ENCODE measurements at regions not wholly inside any gene's neighbourhood (a gene's known extent, or its start where the extent isn't known, plus 50 kb on each side); places are given as distances from the start of the nearest gene placed in this dataset.

DNA sequence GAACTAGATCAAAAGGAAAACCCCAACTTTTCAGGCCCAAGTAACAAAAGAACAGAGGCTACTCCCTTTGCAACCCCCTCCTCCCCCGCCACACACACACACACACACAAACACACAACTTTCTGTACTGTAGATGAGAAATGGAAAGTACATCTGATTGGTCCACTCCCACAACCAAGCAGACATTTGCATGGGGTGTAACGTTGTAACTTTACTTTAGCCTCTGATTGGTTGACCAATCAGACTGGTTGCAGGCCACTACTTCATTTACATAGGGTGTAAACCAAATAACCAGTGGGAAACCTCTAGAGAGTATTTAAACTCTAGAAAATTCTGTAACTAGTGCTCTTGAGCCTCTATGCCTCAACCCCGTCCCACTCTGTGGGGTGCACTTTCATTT lies 425.5 kb downstream of the GXYLT1 start:
- no peaks in the 10 kb centered on the region for H3K9me3 ChIP-seq (ENCODE audit: control insufficient read depth, insufficient read depth, low read length)
- no peaks in the 10 kb centered on the region for H3K27me3 ChIP-seq (ENCODE audit: control insufficient read depth, insufficient read depth, low read length)
- no peak overlapping the region for H3K9ac ChIP-seq (ENCODE audit: low read depth, low read length)
- H3K27ac ChIP-seq (ENCODE audit: low read depth, low read length): no peak overlapping the region
- H3K4me3 ChIP-seq (ENCODE audit: low read depth, low read length): no peak overlapping the region
- H3K4me1 ChIP-seq (ENCODE audit: control insufficient read depth, insufficient read depth, low read length): peaks cover 8% of the 10 kb centered on the region; the same call in 1 of the 2 replicates
- H3K36me3 ChIP-seq (ENCODE audit: control insufficient read depth, insufficient read depth, low read length): no peaks in the 10 kb centered on the region

DNA sequence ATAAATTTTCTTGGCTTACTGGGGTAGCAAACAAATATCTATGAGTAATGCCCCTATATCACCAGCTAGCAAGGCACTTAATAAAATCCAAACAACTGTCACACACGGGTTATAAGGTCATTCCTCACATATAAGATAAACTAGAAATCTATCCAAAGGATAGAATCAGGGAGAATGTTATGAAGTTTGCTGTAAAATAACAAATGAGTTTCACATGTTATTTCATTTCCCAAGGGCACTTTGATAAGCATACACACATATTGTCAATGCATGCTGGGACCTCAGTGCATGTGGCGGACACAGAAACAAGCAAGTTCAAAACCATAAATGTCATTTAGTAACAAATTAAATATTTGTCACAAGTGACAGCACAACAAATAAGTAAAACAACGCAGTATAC lies 429.4 kb downstream of the GXYLT1 start:
- Histone ChIP-seq H3K9me3 (ENCODE audit: control insufficient read depth, insufficient read depth, low read length) (no peaks in the 10 kb centered on the region), H3K36me3 (ENCODE audit: control insufficient read depth, insufficient read depth, low read length) (no peaks in the 10 kb centered on the region), H3K27me3 (ENCODE audit: control insufficient read depth, insufficient read depth, low read length) (no peaks in the 10 kb centered on the region), H3K9ac (ENCODE audit: low read depth, low read length) (no peak overlapping the region), H3K4me1 (ENCODE audit: control insufficient read depth, insufficient read depth, low read length) (peaks cover 6% of the 10 kb centered on the region; the same call in 1 of the 2 replicates), H3K27ac (ENCODE audit: low read depth, low read length) (no peak overlapping the region), H3K4me3 (ENCODE audit: low read depth, low read length) (no peak overlapping the region)

DNA sequence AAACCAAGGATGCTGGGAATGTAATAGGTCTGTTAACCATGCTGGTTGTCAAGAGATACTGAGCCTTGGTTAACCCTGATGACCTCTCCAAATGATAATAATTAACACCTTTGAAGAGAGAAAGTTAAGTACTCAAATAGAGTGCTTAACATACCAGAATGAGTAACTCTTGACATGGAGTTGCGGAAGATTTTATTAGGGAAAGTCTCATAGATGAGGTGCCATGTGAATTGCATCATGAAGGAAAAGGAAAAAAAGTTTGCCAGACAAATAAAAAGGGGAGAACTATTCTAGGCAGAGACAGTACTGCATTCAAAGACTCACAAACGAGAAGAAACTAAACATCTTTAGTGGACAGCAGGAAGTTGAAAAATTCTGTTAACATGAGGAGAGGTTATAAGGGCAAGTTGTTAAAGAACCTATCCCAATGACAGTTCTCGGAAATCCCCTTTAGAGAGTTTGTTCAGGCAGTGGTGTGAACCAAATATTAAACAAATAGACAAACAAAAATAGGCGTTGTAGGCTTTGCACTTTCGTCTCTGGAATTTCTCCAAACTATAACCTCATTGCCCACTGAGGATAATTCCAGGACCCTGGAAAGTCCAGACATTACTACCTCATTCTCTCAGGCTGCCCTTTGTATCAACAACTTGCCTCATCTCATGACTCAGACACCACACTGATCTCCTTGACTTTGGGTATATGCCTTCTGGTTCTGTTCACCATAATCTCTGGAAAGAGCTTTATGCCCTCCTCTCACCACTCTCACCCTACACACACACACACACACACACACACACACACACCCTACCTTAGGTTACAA lies 435.0 kb downstream of the GXYLT1 start:
- Histone ChIP-seq H3K9me3 (ENCODE audit: control insufficient read depth, insufficient read depth, low read length) (no peaks in the 10 kb centered on the region), H3K27me3 (ENCODE audit: control insufficient read depth, insufficient read depth, low read length) (no peaks in the 10 kb centered on the region), H3K4me3 (ENCODE audit: low read depth, low read length) (no peak overlapping the region), H3K4me1 (ENCODE audit: control insufficient read depth, insufficient read depth, low read length) (peaks cover 26% of the 10 kb centered on the region), H3K9ac (ENCODE audit: low read depth, low read length) (peak overlapping the region; percentile 38; the same call in 1 of the 2 replicates), H3K36me3 (ENCODE audit: control insufficient read depth, insufficient read depth, low read length) (no peaks in the 10 kb centered on the region), H3K27ac (ENCODE audit: low read depth, low read length) (peak overlapping the region; percentile 64)

DNA sequence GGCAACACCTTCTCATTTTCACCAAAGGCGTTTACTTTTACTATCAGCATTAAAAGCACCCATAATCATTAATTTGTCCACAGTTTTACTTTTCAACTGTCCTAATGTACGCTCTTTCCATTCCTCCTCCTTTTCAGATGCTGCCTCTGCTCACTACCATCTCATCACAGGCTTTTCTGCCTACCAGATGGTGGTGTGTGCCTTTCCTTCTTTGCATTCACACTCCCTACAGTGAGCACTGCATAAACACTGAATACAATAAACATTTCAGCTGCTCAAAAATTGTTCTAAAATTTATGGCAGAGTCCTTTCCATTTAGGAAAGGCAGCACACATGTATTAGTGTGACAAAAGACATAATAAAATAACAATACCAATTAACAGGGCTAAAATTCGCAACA lies 435.7 kb downstream of the GXYLT1 start:
- H3K9ac ChIP-seq (ENCODE audit: low read depth, low read length): no peak overlapping the region
- peaks cover 26% of the 10 kb centered on the region for H3K4me1 ChIP-seq (ENCODE audit: control insufficient read depth, insufficient read depth, low read length)
- no peaks in the 10 kb centered on the region for H3K27me3 ChIP-seq (ENCODE audit: control insufficient read depth, insufficient read depth, low read length)
- H3K36me3 ChIP-seq (ENCODE audit: control insufficient read depth, insufficient read depth, low read length): no peaks in the 10 kb centered on the region
- H3K9me3 ChIP-seq (ENCODE audit: control insufficient read depth, insufficient read depth, low read length): no peaks in the 10 kb centered on the region
- H3K27ac ChIP-seq (ENCODE audit: low read depth, low read length): peak overlapping the region; percentile 64
- no peak overlapping the region; the same call in 1 of the 2 replicates for H3K4me3 ChIP-seq (ENCODE audit: low read depth, low read length)

GRCh38 chr12:41706376-41706775 lies 438.3 kb downstream of the GXYLT1 start:
- H3K4me1 ChIP-seq (ENCODE audit: control insufficient read depth, insufficient read depth, low read length): peaks cover 26% of the 10 kb centered on the region
- no peak overlapping the region for H3K27ac ChIP-seq (ENCODE audit: low read depth, low read length)
- H3K4me3 ChIP-seq (ENCODE audit: low read depth, low read length): no peak overlapping the region
- H3K27me3 ChIP-seq (ENCODE audit: control insufficient read depth, insufficient read depth, low read length): no peaks in the 10 kb centered on the region
- no peak overlapping the region for H3K9ac ChIP-seq (ENCODE audit: low read depth, low read length)
- no peaks in the 10 kb centered on the region for H3K9me3 ChIP-seq (ENCODE audit: control insufficient read depth, insufficient read depth, low read length)
- H3K36me3 ChIP-seq (ENCODE audit: control insufficient read depth, insufficient read depth, low read length): no peaks in the 10 kb centered on the region

DNA sequence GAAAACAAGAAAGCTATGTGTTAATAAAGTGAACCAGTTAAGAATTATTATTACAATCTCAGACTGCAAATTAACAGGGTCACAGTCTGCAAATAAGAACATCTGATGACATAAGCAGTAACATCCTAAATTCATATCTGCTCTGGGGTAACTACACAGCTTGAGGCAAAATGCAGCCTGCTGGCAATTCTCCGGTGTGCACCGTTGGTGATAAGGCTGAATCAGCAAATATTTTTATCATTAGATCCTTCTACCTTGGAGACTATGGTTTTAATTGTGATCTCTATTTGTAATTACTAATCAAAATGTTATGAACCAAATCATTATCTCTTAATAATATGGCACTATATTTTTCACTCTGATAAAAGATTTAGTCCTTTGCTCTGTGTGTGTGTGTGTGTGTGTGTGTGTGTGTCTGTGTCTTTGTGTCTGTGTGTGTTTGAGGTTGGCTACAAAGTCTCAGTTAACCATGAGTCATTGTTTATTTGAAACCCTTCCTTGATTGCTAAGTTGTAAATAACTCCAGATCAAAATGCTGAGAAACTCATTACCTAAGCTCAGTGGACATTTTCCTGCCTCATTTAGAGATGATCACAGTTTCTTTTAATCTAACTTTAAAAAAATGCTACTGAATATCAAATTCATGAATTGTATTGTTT lies 442.6 kb downstream of the GXYLT1 start:
- no peaks in the 10 kb centered on the region for H3K4me1 ChIP-seq (ENCODE audit: control insufficient read depth, insufficient read depth, low read length)
- no peaks in the 10 kb centered on the region for H3K27me3 ChIP-seq (ENCODE audit: control insufficient read depth, insufficient read depth, low read length)
- H3K4me3 ChIP-seq (ENCODE audit: low read depth, low read length): no peak overlapping the region

GRCh38 chr12:41700940-41701339 lies 443.7 kb downstream of the GXYLT1 start:
- no peak overlapping the region for H3K4me3 ChIP-seq (ENCODE audit: low read depth, low read length)
- H3K9me3 ChIP-seq (ENCODE audit: control insufficient read depth, insufficient read depth, low read length): no peaks in the 10 kb centered on the region
- H3K36me3 ChIP-seq (ENCODE audit: control insufficient read depth, insufficient read depth, low read length): no peaks in the 10 kb centered on the region
- H3K27ac ChIP-seq (ENCODE audit: low read depth, low read length): no peak overlapping the region
- no peaks in the 10 kb centered on the region for H3K4me1 ChIP-seq (ENCODE audit: control insufficient read depth, insufficient read depth, low read length)
- H3K9ac ChIP-seq (ENCODE audit: low read depth, low read length): no peak overlapping the region
- no peaks in the 10 kb centered on the region for H3K27me3 ChIP-seq (ENCODE audit: control insufficient read depth, insufficient read depth, low read length)

More for the DNA sequence above, 442.6 kb downstream of the GXYLT1 start:
- Histone ChIP-seq H3K27ac (ENCODE audit: low read depth, low read length) (no peak overlapping the region), H3K9me3 (ENCODE audit: control insufficient read depth, insufficient read depth, low read length) (no peaks in the 10 kb centered on the region), H3K9ac (ENCODE audit: low read depth, low read length) (no peak overlapping the region), H3K36me3 (ENCODE audit: control insufficient read depth, insufficient read depth, low read length) (no peaks in the 10 kb centered on the region)

DNA sequence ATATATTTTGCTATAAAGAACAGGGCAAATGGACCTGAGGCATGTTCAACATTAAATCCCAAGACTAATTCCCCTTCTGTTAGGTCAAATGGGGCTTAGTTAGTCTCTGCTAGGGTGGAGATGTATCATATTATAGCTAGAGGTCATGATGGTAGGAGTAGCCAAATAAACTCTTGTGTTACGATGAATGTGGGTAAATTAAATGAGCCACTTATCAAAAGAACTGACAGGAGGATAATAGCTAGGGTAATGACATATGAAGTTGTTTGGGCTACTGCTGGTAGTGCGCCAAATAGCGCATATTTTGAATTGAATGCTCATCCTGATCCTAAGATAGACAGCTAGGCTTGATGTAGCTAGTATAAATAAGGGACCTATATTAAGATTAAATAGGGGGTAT lies 445.0 kb downstream of the GXYLT1 start:
- H3K4me3 ChIP-seq (ENCODE audit: low read depth, low read length): no peak overlapping the region
- H3K27ac ChIP-seq (ENCODE audit: low read depth, low read length): no peak overlapping the region
- no peaks in the 10 kb centered on the region for H3K4me1 ChIP-seq (ENCODE audit: control insufficient read depth, insufficient read depth, low read length)
- no peaks in the 10 kb centered on the region for H3K9me3 ChIP-seq (ENCODE audit: control insufficient read depth, insufficient read depth, low read length)
- H3K36me3 ChIP-seq (ENCODE audit: control insufficient read depth, insufficient read depth, low read length): no peaks in the 10 kb centered on the region
- H3K9ac ChIP-seq (ENCODE audit: low read depth, low read length): no peak overlapping the region
- H3K27me3 ChIP-seq (ENCODE audit: control insufficient read depth, insufficient read depth, low read length): no peaks in the 10 kb centered on the region

DNA sequence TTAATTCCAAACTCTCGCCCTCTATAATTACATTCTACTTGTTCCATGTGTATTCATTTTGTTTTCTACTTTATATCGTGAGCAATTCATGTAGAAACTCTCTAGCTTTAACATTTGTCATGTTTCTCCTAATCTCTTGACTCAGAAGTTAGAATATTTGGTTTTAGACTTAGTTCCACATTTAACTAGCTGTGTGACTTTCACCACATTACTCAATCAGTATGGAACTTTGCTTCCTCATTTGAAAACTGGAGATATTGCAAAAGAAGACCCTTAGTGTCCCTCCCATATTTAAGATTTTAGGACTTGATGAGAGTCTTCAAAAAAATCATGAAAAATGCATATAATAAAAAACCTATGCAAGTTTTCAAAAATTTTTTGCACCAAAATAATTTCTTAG lies 447.5 kb downstream of the GXYLT1 start:
- no peaks in the 10 kb centered on the region for H3K27me3 ChIP-seq (ENCODE audit: control insufficient read depth, insufficient read depth, low read length)
- H3K9ac ChIP-seq (ENCODE audit: low read depth, low read length): no peak overlapping the region
- no peak overlapping the region for H3K27ac ChIP-seq (ENCODE audit: low read depth, low read length)
- no peaks in the 10 kb centered on the region for H3K36me3 ChIP-seq (ENCODE audit: control insufficient read depth, insufficient read depth, low read length)
- no peaks in the 10 kb centered on the region for H3K9me3 ChIP-seq (ENCODE audit: control insufficient read depth, insufficient read depth, low read length)
- H3K4me1 ChIP-seq (ENCODE audit: control insufficient read depth, insufficient read depth, low read length): no peaks in the 10 kb centered on the region
- no peak overlapping the region for H3K4me3 ChIP-seq (ENCODE audit: low read depth, low read length)

DNA sequence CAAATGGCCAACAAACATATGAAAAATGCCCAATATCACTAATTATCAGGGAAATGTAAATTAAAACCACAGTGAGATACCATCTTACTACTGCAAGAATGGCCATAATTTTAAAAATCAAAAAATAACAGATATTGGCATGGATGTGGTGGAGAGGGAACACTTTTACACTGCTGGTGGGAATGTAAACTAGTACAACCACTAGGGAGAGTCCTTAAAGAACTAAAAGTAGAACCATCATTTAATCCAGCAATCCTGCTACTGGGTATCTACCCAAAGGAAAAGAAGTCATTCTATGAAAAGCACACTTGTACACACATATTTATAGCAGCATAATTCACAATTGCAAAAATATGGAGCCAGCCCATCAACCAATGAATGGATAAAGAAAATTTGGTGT lies 459.7 kb downstream of the GXYLT1 start:
- H3K9me3 ChIP-seq (ENCODE audit: control insufficient read depth, insufficient read depth, low read length): no peaks in the 10 kb centered on the region
- no peaks in the 10 kb centered on the region for H3K4me1 ChIP-seq (ENCODE audit: control insufficient read depth, insufficient read depth, low read length)
- H3K27me3 ChIP-seq (ENCODE audit: control insufficient read depth, insufficient read depth, low read length): no peaks in the 10 kb centered on the region
- H3K9ac ChIP-seq (ENCODE audit: low read depth, low read length): no peak overlapping the region
- H3K27ac ChIP-seq (ENCODE audit: low read depth, low read length): no peak overlapping the region
- no peaks in the 10 kb centered on the region for H3K36me3 ChIP-seq (ENCODE audit: control insufficient read depth, insufficient read depth, low read length)
- H3K4me3 ChIP-seq (ENCODE audit: low read depth, low read length): no peak overlapping the region

GRCh38 chr12:41683513-41684240 lies 461.0 kb downstream of the GXYLT1 start:
- Histone ChIP-seq H3K27me3 (ENCODE audit: control insufficient read depth, insufficient read depth, low read length) (no peaks in the 10 kb centered on the region), H3K36me3 (ENCODE audit: control insufficient read depth, insufficient read depth, low read length) (no peaks in the 10 kb centered on the region), H3K4me1 (ENCODE audit: control insufficient read depth, insufficient read depth, low read length) (no peaks in the 10 kb centered on the region), H3K27ac (ENCODE audit: low read depth, low read length) (no peak overlapping the region), H3K9me3 (ENCODE audit: control insufficient read depth, insufficient read depth, low read length) (no peaks in the 10 kb centered on the region), H3K9ac (ENCODE audit: low read depth, low read length) (no peak overlapping the region), H3K4me3 (ENCODE audit: low read depth, low read length) (no peak overlapping the region)

Measured in HUES48 (cell line).